ENCODE measurements at regions not wholly inside any gene's neighbourhood (a gene's known extent, or its start where the extent isn't known, plus 50 kb on each side); places are given as distances from the start of the nearest gene placed in this dataset.

DNA sequence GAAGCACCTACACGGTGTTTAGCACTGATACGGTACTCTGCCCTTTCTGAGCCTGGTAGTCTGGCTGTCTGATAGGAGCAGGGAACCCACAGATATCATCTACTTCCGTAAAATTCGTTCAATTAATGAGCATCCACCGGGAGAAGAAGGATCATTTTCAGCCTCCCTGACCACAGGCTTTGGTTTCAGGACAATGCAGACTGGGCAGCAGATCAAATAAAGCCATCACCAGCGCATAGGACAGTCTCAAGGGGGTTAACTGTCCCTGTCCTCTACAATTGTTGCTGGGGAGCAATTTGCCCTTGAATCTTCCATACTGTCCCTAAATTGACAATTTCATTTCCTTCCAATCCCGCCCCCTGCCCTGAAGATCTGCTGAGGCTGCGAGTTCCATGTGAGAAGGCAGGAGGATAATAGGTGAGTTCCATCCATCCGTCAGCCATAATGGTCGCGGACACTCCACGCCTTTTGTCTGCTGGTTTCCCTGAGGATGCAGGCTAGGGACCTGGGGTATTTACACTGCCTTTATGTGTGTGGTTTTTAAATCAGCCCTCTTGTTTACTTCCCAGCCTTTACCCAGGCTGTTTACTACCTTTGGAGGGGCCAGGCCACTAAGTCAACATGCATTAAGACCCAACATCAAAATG lies 110.0 kb downstream of the MYCN start:
- H3K4me3 ChIP-seq (ENCODE audit: low read length), result no peak overlapping the region
- DNase-seq (ENCODE audit: low read depth, low spot score), result no peak

DNA sequence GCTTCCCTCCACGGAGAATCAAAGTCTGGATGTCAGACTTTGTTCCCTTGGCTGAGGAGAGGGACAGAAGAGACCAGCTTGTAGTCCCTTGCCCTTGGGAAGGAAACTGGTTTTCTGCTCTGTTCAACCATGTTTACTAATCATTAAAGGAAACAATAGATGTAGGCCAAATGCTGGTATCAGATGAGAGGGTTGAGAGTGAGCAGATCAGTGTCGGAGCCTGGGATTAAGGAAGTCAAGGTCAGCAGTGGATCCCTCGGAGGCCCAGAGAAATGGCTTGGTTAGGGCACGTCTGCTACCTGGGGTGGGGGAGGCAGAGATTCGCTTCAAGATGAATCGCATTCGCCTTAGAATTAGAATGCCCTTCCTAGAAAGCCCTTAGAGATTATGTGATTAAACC lies 109.1 kb downstream of the MYCN start:
- H3K4me3 ChIP-seq (ENCODE audit: low read length), result no peak overlapping the region
- no peak for DNase-seq (ENCODE audit: low read depth, low spot score)

DNA sequence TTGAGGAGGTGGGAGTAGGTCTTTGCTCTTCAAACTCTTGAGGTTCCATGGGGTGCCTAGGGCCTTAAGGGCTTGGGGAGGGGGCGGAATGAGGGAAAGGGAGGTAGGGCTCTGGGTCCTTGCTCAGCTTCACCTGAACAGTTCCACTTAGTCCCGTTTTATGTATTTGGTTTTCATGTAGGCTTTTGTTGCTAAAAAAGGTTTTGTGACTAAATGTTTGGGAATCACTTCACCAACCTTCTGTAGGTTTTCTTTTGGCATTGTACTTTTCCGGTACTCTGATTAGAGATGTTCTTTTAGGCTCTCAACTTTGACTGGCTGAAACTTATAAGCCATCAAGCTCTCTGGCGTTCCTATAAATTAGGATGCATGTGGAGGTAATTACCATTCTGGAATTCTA lies 108.1 kb downstream of the MYCN start:
- no peak for DNase-seq (ENCODE audit: low read depth, low spot score)
- H3K4me3 ChIP-seq (ENCODE audit: low read length), result no peak overlapping the region

DNA sequence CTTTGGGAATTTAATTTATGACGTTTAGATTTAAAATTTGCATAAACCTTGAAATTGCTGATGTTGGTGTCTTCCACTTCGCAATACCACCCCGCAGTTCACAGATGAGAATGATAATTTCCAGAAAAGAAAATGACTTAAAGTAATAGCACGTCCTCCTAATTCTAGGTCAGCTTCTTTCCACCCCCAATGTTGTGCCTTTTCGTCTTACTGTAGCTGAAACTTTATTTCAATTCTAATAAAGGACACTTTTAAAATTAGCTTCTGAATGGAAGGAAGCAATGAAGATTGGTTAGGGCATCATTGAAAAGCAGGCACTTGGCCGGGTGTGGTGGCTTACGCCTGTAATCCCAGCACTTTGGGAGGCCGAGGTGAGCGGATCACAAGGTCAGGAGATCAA lies 107.4 kb downstream of the MYCN start:
- DNase-seq (ENCODE audit: low read depth, low spot score), result no peak

DNA sequence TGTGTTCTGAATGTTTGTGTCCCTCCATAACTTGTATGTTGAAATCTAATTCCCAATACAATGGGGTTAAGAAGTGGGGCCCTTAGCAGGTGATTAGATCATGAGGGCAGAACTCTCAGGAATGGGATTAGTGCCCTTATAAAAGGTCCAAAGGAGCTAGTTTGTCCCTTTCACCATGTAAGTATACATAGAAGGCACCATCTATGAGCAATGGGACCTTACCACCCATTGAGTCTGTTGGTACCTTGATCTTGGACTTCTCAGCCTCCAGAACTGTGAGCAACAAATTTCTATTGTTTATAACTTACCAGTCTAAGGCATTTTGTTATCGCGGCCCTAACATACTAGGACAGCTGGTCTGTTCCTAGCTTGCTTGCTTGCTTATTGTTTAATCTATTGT lies 106.3 kb downstream of the MYCN start:
- no peak overlapping the region for H3K4me3 ChIP-seq (ENCODE audit: low read length)
- DNase-seq (ENCODE audit: low read depth, low spot score), result no peak

More for the DNA sequence above, 107.4 kb downstream of the MYCN start:
- no peak overlapping the region for H3K4me3 ChIP-seq (ENCODE audit: low read length)

DNA sequence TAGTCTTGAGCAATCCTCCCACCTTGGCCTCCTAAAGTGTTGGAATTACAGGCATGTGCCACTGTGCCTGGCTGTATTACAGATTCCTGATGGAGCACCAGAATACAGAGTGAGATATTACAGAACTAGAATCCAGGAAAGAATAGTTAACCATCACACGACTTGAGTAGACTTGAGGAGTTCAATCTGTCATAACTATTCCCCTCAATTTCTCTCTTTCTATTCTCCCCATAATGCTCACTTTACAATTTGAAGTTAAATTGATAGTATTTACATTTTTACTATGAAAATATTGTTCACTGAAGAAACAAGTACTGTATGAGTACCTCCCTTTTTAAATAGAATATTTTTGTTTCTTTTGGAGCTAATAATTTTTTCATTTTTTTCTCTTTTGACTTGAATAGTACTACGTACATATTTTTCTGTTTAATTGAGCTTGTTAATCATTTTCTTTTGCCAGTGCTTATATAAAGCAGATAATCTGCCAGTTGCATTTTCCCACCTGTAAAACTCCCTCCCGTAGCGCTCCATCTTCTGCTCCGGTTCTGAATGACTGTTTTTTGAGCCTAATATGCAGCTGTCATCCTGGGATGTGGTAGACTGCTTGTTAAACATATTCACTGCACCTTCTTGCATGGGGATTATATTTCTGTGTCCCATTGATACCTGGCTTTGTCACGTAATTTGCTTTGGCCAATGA lies 105.5 kb downstream of the MYCN start:
- H3K4me3 ChIP-seq (ENCODE audit: low read length), result no peak overlapping the region
- no peak for DNase-seq (ENCODE audit: low read depth, low spot score)

DNA sequence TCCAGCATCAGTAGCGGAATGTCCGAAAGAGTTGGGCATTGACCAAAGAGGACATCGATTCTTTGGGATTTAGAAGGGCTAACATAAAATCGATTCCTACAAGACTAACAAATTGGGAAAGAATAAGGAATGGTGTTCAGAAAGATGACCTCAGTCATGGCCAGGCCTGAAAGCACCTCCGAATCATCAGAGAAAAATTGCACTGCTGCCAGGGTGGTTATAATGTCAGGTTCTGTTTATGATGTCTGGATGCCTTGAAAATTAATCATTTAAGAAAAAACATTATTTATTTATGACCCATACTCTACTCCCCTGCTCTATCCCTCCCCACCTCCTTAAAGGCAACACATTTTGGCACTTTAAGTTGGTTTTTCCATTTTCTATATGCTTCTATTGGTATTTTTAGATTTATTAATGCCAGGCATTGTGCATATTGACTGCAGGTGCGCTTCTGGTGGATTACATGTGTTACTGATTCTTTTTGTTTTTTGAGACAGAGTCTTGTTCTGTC lies 104.7 kb downstream of the MYCN start:
- no peak overlapping the region for H3K4me3 ChIP-seq (ENCODE audit: low read length)
- DNase-seq (ENCODE audit: low read depth, low spot score), result no peak

DNA sequence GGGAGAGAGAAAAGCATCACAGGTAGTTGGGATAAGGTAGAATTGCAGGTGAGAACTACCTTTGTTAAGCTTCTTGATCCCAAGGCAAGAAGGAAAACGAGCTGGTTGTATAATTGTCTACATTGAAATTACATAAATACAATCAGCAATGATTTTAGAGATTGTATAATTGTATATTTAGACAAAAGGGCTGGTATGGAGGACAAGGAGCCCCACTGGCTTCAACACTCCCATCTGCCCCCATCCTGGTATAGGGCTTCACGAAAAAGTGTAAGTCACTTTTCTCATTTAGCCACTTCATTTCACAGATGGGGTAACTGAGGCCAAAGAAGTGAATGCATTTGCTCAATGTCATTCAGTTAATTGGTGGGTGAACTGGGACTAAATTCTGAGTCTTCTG lies 103.3 kb downstream of the MYCN start:
- no peak overlapping the region for H3K4me3 ChIP-seq (ENCODE audit: low read length)
- no peak for DNase-seq (ENCODE audit: low read depth, low spot score)

DNA sequence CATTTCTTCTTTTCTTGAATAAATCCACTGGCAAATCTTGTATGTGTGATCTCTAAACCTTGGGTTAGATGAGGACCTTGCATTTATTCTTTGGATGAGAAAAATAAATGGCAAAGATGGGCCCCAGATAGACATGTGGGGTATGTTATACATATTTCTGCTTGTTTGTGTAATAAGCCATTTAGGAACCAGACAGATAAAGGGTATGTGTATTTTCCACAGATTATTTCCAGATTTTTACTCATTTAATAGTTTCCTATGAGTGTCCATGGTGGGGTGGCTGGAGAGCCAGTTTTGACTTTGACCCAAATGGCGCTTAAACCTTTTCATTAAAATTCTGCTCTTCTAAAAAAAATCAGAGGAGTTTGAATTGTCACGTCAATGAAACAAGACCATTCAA lies 102.8 kb downstream of the MYCN start:
- no peak overlapping the region for H3K4me3 ChIP-seq (ENCODE audit: low read length)

DNA sequence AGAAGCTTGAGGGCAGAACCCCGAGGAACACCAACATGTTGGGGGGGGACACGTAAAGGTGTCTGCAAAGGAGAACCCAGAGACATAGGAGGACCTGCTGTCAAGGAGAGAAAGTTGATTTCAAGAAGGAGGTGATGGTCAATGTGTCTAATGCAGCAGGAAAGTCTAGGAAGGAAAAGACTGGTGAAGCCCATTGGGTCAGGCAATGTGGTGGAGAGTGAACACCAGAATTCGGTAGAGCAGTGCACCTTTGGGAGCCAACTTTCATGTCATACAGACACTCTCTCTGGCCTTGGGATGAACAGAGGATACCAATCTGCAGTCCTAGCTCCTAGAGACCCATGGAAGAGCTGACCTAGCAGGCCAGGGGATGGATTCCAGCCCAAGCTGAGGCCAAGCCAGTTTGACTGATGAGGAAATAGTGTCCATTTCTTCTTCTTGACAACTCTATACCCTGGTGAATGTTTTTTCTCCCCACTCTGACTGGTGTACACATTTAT lies 101.9 kb downstream of the MYCN start:
- no peak overlapping the region for H3K4me3 ChIP-seq (ENCODE audit: low read length)
- no peak for DNase-seq (ENCODE audit: low read depth, low spot score)

More for the DNA sequence above, 102.8 kb downstream of the MYCN start:
- no peak for DNase-seq (ENCODE audit: low read depth, low spot score)

DNA sequence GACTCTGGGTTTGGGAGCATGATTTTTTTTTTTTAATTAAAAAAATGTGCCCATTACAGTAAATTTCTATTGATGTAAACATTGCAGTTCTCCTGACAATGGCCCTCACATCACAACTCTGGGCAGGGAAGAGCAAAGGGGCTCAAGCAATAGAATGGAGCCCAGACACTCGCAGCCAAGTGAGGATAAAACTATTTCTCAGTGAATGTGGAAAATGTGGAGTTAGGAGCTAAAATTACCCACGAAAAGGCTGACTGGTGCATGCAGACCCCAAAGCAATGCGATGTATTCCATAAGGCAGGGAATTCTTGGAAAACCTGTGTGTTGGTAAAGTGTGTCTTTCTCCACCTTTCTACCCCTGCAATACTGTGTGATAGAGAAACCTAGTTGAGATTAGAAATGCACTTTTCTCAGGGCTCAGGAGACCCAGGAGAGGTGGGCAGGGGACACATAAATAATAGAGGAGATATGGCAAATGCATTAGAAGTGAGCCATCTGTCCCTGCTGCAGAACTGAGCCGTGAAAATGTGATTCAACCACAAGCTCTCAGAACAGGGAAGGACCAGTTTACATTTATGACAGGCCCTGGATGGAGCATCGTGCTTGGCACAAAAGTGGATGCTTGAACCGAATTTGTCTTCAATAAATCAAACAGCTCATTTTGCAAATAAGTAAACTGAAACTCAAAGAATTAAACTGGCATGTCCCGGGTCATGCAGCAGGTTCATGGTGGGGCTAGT lies 100.1 kb downstream of the MYCN start:
- DNase-seq (ENCODE audit: low read depth, low spot score), result no peak
- H3K4me3 ChIP-seq (ENCODE audit: low read length), result no peak overlapping the region

DNA sequence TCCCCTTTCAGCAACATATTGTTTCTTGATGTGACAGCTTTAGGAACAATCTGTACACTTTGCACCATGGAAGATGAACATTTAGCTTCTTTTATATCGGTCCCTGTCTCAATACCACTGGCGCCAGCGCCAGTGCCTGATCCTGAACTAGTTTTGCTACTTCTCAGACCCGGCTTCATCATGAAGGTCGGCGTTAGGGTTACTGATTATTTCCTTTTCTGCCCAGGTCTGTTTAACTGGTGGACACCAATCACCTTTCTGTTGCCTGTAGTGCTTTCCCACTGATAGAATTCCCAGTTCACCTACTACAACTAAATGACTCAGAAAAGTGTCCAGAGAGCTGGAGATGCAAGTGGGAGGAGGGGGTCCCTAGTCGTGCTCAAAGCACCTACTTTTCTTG lies 99.5 kb downstream of the MYCN start:
- no peak for DNase-seq (ENCODE audit: low read depth, low spot score)
- no peak overlapping the region for H3K4me3 ChIP-seq (ENCODE audit: low read length)

DNA sequence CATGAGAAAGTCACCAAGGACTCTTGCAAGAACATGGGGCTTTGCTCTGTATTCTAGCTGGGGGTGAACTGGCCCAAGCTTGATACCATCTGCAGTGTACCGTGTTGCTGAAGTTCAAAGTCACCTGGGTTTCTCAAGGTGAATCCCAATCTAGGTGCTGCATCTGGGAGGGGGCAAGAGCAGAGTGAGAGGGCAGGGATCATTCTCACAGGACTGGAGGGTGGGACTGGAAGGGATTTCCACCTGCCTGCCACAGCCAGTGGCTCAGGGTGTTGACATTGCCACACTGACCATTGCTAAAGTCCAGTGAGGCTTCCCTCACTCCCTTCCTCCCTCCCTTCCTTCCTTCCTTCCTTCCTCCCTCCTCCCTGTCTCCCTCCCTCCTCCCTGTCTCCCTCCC lies 98.7 kb downstream of the MYCN start:
- DNase-seq (ENCODE audit: low read depth, low spot score), result no peak
- no peak overlapping the region for H3K4me3 ChIP-seq (ENCODE audit: low read length)

DNA sequence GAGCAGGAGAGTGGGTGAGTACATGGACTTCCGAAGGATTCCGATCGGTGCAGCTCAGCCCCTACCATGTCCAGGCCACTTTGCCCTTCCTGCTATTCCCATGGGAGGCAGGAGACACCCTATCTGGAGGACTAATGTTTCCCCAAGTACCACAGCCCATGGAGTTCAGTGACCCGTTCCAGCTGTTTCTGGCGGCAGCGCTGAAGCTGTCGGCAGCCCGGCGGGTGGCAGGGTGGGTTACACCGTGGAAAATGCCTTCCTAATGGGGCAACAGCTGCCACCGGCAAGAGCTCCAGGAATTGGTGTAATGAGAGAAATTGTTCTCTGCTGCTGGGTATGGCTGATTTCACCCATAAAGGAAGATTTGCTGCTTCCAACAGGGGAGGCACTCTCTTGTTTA lies 98.3 kb downstream of the MYCN start:
- no peak overlapping the region for H3K4me3 ChIP-seq (ENCODE audit: low read length)
- no peak for DNase-seq (ENCODE audit: low read depth, low spot score)

DNA sequence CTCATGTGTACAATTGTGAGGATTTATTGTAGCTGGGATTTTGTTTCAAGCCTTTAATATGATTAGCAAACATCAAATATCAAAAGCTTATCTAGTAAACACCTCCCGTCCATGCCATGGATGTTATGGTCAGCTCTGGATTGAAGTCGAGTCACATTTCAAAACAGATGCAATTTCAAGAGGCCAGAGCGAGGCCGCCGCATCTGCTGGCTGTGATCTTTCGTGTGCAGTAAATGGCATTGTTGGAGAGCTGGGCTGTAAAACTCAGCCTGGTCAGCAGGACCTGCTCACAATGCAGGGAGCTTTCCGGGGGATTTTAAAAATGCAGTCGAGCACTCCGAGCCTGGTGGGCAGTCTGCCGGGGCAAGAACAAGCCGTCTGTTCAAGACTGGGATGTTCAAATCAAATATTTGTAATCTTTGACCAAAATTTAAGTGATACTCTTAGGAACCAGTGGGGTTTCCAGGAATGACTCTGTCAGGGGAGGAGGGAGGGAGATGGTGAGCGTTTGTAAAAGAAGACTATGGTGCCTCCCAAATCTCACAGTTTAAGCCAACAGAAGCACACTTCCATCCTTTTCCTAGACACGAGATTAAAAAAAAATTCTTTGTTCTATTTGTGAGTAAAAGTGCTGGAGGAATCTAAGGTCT lies 97.6 kb downstream of the MYCN start:
- no peak for DNase-seq (ENCODE audit: low read depth, low spot score)

DNA sequence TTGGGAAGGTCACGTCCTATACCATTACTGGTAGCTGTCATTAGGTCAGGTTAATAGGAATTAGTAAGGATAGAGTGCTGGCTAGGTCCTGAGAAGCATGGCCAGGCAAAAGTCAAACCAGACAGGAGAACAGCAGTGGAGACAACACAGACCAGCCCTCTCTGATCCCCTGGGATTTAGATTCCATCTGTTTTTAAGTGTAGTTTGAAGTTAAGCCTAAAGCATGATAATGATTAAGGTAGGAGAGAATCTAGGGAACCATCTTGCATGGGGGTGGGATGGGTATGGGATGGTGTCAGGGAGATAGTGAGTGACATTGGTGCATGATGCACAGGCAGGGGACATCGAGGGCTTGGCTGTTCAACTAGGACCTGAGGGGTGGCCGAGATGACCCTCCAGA lies 96.6 kb downstream of the MYCN start:
- no peak overlapping the region for H3K4me3 ChIP-seq (ENCODE audit: low read length)
- DNase-seq (ENCODE audit: low read depth, low spot score), result no peak

More for the DNA sequence above, 97.6 kb downstream of the MYCN start:
- no peak overlapping the region for H3K4me3 ChIP-seq (ENCODE audit: low read length)

DNA sequence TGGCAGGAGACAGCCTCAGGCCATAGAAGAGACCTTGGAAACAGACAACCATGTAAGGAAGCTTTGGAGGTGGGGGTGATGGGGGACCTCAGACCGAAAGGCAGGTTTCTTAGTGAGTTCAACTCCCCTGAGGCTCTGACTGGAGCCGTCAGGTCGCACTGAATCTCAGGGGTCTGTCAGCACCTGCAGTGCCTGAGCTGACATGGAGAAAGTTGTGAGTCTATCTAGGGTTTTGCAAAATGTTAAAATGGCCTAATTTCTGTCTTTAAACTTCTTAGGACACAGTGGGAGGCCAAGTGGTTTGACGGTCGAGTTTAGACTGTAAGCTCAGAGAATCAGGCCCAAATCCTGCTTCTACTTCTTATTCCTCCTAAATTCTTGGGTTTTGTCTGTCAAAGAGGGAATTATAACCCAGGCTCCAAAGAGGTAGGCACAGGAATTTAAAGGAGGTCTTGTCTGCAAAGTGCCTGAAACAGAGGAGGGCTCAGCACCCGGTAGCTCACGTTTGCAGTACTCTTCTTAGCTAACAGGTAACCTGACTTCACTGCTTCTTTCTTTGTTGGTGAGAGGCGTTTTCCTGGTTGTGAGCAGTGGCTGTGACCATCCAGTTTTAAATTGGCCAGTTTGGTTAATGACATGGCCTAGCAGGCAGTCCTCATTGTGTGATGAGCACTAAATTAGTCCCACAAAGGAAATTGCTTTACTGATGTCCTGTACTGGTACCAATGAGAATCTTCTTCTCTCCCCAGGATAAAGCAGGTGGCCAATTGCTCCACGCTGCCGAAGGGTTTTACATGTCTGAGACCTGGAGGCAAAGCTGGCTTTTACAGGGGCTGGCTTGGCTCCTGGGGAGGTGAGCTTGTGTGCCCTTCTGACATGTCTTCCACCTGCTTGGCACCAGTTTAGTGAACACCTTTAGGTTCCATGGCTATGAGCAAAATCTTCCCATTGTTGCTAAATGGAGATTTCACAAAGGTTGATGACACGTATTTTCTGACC lies 95.7 kb downstream of the MYCN start:
- no peak overlapping the region for H3K4me3 ChIP-seq (ENCODE audit: low read length)
- no peak for DNase-seq (ENCODE audit: low read depth, low spot score)

DNA sequence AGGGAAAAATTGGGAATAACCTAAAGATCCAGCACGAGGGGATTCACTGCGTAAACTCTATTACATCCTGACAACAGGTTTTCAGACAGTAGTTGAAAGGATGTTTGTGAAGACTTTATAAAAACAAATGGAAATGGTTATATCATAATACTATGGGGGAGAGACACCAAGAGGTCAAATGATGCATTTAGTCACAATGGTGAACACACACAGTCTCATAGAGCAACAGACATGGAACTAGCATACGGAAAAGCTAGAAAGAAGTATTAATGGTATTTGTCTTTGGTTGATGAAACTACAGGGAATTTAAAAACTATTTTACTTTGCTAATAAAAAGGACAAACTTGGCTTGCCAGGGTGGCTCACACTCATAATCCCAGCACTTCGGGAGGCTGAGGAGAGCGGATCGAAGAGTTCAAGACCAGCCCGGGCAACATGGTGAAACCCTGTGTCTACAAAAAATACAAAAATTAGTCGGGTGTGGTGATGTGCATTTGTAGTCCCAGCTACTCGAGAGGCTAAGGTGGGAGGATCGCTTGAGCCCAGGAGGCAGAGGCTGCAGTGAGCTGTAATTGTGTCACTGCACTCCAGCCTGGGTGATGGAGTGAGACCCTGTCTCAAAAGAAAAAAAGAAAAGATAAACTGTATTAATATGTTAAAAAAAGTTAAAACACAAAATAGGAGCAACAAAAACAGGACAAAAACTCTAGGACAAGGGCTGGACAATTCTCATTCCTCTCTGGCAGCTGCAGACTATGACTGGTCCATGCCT lies 94.8 kb downstream of the MYCN start:
- no peak overlapping the region for H3K4me3 ChIP-seq (ENCODE audit: low read length)
- DNase-seq (ENCODE audit: low read depth, low spot score), result no peak

Measured in Jurkat, Clone E6-1 (cell line).